ENCODE measurements at regions not wholly inside any gene's neighbourhood (a gene's known extent, or its start where the extent isn't known, plus 50 kb on each side); places are given as distances from the start of the nearest gene placed in this dataset.

DNA sequence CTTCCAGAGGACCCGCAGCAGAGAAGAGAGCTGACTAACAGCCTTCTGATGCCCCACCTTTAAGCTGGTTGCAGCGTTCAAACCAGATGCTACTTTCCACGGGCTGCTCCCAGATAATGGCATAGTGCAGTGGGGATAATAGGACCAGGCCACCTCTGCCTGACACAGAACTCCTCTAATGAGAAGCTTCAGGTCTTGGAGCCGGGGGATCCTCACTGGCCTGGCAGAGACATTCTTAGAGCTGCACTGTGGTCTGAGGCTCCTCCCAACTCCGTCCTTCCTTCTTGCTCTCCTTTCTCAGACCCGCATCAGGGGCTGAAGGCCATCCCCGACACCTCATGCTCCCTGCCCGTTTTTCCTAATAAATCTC is 206.6 kb upstream of the MARCKS start:
- H3K36me3 Mint-ChIP-seq, result no peaks in the 10 kb centered on the region
- H3K27me3 Mint-ChIP-seq, result no peaks in the 10 kb centered on the region
- H3K4me3 Mint-ChIP-seq, result no peak overlapping the region
- TF ChIP-seq, protein P1, sequence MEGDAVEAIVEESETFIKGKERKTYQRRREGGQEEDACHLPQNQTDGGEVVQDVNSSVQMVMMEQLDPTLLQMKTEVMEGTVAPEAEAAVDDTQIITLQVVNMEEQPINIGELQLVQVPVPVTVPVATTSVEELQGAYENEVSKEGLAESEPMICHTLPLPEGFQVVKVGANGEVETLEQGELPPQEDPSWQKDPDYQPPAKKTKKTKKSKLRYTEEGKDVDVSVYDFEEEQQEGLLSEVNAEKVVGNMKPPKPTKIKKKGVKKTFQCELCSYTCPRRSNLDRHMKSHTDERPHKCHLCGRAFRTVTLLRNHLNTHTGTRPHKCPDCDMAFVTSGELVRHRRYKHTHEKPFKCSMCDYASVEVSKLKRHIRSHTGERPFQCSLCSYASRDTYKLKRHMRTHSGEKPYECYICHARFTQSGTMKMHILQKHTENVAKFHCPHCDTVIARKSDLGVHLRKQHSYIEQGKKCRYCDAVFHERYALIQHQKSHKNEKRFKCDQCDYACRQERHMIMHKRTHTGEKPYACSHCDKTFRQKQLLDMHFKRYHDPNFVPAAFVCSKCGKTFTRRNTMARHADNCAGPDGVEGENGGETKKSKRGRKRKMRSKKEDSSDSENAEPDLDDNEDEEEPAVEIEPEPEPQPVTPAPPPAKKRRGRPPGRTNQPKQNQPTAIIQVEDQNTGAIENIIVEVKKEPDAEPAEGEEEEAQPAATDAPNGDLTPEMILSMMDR (conservative IDR thresholded peaks at IDR 0.05), result no peak
- no peak for DNase-seq (ENCODE audit: extremely low spot score, unreplicated experiment)
- H3K4me1 Mint-ChIP-seq (ENCODE audit: unreplicated experiment), result peaks cover 17% of the 10 kb centered on the region
- H3K27ac Mint-ChIP-seq, result no peak overlapping the region
- H3K9me3 Mint-ChIP-seq, result peaks cover 4% of the 10 kb centered on the region

DNA sequence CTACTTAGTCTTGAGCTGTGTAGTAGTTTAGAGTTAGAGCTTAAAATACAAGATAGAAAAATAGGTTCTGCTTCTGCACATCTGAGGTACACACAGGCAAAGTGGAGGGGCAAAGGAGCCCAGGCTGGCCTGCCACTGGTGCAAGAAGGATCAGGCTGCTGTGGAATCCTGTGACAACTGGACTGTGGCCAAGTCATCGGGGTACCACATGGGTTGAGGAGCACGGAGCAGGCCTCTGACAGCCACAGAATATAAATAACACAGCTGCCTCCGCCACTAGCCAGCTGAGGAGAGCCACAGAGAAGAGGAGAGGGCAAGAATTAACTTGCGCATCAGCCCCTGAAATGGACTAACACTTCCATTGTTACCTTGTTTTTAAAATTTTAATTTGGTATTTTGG is 206.0 kb upstream of the MARCKS start:
- DNase-seq (ENCODE audit: extremely low spot score, unreplicated experiment), result no peak
- TF ChIP-seq, protein P1 (conservative IDR thresholded peaks at IDR 0.05), result no peak
- no peaks in the 10 kb centered on the region for H3K27me3 Mint-ChIP-seq
- peaks cover 12% of the 10 kb centered on the region for H3K4me1 Mint-ChIP-seq (ENCODE audit: unreplicated experiment)
- no peak overlapping the region for H3K27ac Mint-ChIP-seq
- no peaks in the 10 kb centered on the region for H3K36me3 Mint-ChIP-seq
- H3K9me3 Mint-ChIP-seq, result peaks cover 4% of the 10 kb centered on the region
- no peak overlapping the region for H3K4me3 Mint-ChIP-seq

DNA sequence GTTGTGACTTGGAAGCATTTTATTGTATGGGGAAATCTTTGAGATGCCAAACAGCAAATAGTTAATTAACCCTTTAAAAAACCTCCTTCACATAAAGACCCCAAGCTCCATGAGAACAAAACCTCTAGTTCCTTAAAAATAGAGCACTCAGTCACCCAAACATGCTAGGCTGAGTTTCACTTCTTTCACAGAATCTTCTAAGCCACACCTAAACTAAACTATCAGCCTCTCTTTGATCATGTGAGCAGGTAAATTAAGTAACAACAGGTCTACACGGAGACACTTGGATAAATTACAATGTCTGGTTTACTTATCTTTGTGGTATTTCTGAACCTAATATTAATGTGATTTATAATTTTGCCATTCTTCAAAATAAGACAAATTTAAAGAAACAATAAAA is 205.2 kb upstream of the MARCKS start:
- Mint-ChIP-seq H3K9me3 (peaks cover 4% of the 10 kb centered on the region), H3K4me3 (no peak overlapping the region), H3K36me3 (no peaks in the 10 kb centered on the region), H3K27ac (no peak overlapping the region), H3K4me1 (ENCODE audit: unreplicated experiment) (peaks cover 11% of the 10 kb centered on the region), H3K27me3 (no peaks in the 10 kb centered on the region)
- DNase-seq (ENCODE audit: extremely low spot score, unreplicated experiment), result no peak
- TF ChIP-seq, protein P1 (conservative IDR thresholded peaks at IDR 0.05), result no peak

DNA sequence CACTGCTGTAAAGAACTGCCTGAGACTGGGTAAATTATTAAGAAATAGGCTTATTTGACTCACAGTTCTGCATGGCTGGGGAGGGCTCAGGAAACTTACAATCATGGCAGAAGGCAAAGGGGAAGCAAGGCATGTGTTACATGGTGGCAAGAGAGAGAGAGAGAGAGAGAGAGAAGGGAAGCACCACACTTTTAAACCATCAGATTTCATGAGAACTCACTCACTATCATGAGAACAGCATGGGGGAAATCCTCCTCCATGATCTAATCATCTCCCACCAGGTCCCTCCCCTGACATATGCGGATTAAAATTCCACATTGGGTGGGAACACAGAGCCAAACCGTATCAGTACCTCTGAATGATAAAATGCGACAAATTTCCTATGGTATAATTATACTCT is 203.9 kb upstream of the MARCKS start:
- Mint-ChIP-seq H3K9me3 (peaks cover 4% of the 10 kb centered on the region), H3K27me3 (no peaks in the 10 kb centered on the region), H3K27ac (no peak overlapping the region), H3K4me3 (no peak overlapping the region), H3K4me1 (ENCODE audit: unreplicated experiment) (peaks cover 11% of the 10 kb centered on the region), H3K36me3 (no peaks in the 10 kb centered on the region)
- DNase-seq (ENCODE audit: extremely low spot score, unreplicated experiment), result no peak
- TF ChIP-seq, protein P1 (conservative IDR thresholded peaks at IDR 0.05), result no peak

DNA sequence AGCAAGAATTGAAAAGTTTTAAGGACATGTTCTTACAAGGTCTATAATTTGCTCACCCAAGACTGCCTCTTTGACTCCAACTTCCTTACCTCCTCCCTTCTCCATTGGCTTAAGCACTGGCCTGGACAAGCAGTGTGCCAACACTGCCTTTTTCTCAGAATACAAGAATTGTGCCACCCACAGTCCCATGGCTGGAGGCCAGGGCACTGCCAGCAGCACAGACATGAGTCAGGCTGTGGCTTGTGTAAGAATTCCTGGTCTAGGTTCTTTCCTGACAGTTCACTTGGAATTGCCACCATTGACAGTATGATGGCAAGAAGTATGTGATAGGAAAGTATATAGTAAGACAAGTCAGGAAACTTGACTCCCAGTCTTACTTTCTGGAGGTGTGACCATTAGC is 202.7 kb upstream of the MARCKS start:
- peaks cover 4% of the 10 kb centered on the region for H3K9me3 Mint-ChIP-seq
- TF ChIP-seq, protein P1 (conservative IDR thresholded peaks at IDR 0.05), result no peak
- H3K36me3 Mint-ChIP-seq, result no peaks in the 10 kb centered on the region
- peaks cover 4% of the 10 kb centered on the region for H3K4me1 Mint-ChIP-seq (ENCODE audit: unreplicated experiment)
- H3K4me3 Mint-ChIP-seq, result no peak overlapping the region
- no peak for DNase-seq (ENCODE audit: extremely low spot score, unreplicated experiment)
- H3K27me3 Mint-ChIP-seq, result no peaks in the 10 kb centered on the region
- H3K27ac Mint-ChIP-seq, result no peak overlapping the region

DNA sequence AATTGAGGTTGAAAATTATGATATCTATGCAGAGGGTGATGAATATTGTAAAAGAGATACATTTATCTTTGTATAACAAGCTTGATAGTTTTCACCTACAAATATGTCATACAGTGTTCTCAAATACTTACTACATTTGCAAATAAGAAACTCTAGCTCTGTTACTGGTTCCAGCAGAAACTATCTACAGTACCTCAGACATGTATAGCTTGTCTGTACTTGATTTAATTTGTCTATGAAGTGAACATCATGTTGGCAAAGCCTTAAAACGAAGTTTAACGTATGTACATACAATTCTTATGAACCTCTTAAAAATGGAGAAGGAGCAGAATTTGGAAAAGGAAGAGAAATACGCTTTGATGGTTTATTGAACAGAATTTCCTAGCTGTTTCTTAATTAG is 201.4 kb upstream of the MARCKS start:
- no peaks in the 10 kb centered on the region for H3K27me3 Mint-ChIP-seq
- peaks cover 4% of the 10 kb centered on the region for H3K9me3 Mint-ChIP-seq
- H3K4me1 Mint-ChIP-seq (ENCODE audit: unreplicated experiment), result peaks cover 3% of the 10 kb centered on the region
- no peaks in the 10 kb centered on the region for H3K36me3 Mint-ChIP-seq
- H3K27ac Mint-ChIP-seq, result no peak overlapping the region
- no peak overlapping the region for H3K4me3 Mint-ChIP-seq
- TF ChIP-seq, protein P1 (conservative IDR thresholded peaks at IDR 0.05), result no peak
- no peak for DNase-seq (ENCODE audit: extremely low spot score, unreplicated experiment)
